DOHH2 (cell line): ENCODE measurements at regions not wholly inside any gene's neighbourhood (a gene's known extent, or its start where the extent isn't known, plus 50 kb on each side); places are given as distances from the start of the nearest gene placed in this dataset.

ENCODE experiments used
- EZH2phosphoT487 ChIP-seq: fragments of 200-600 bp; sonication (generic); IDR thresholded peaks from 2 replicates; pipeline ENCODE4 v1.6.1; 2017; ENCODE audit warnings: borderline replicate concordance, mild to moderate bottlenecking, antibody characterized with exemption, low read length, moderate library complexity, mixed read lengths
- TF ChIP-seq, protein P1 (sequence below): fragments of 200-600 bp; sonication (generic); IDR thresholded peaks from one replicate; pipeline ENCODE4 v1.5.1; 2014; ENCODE audit warnings: antibody characterized with exemption, mild to moderate bottlenecking, low read depth, low read length; ENCODE audit not compliant: poor library complexity, severe bottlenecking

GRCh38 chr2:180662941-180663471, 317.4 kb upstream of the UBE2E3 start:
- TF ChIP-seq, protein P1, sequence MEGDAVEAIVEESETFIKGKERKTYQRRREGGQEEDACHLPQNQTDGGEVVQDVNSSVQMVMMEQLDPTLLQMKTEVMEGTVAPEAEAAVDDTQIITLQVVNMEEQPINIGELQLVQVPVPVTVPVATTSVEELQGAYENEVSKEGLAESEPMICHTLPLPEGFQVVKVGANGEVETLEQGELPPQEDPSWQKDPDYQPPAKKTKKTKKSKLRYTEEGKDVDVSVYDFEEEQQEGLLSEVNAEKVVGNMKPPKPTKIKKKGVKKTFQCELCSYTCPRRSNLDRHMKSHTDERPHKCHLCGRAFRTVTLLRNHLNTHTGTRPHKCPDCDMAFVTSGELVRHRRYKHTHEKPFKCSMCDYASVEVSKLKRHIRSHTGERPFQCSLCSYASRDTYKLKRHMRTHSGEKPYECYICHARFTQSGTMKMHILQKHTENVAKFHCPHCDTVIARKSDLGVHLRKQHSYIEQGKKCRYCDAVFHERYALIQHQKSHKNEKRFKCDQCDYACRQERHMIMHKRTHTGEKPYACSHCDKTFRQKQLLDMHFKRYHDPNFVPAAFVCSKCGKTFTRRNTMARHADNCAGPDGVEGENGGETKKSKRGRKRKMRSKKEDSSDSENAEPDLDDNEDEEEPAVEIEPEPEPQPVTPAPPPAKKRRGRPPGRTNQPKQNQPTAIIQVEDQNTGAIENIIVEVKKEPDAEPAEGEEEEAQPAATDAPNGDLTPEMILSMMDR: no peak
- TF ChIP-seq EZH2phosphoT487: no peak
